Activated CD8-positive, alpha-beta memory T cell treated with anti-CD3 and anti-CD28 coated beads, Interleukin-2, amount 50 U/mL, for 4 hours (primary cell): ENCODE measurements at regions not wholly inside any gene's neighbourhood (a gene's known extent, or its start where the extent isn't known, plus 50 kb on each side); places are given as distances from the start of the nearest gene placed in this dataset.

Source experiments
- DNase-seq: peaks from one replicate; pipeline ENCODE4 v3.0.0-alpha.2; 2020

- DNase-seq = no peak
Observed at GRCh38 chr2:217070611-217071010, 210.7 kb upstream of the TNP1 start.

GRCh38 chr2:217070043-217070430 lies 210.2 kb upstream of the TNP1 start:
- no peak for DNase-seq

GRCh38 chr2:217069263-217070042 lies 209.6 kb upstream of the TNP1 start:
- DNase-seq = no peak

GRCh38 chr2:217068677-217069250 lies 208.9 kb upstream of the TNP1 start:
- DNase-seq = no peak

- no peak for DNase-seq
Observed at GRCh38 chr2:217067787-217068186, 207.9 kb upstream of the TNP1 start.

- DNase-seq = no peak
Observed at GRCh38 chr2:217066510-217067270, 206.8 kb upstream of the TNP1 start.

- DNase-seq = no peak
Observed at GRCh38 chr2:217065695-217066405, 206.0 kb upstream of the TNP1 start.

- no peak for DNase-seq
Observed at GRCh38 chr2:217065012-217065290, 205.1 kb upstream of the TNP1 start.

- DNase-seq = no peak
Observed at GRCh38 chr2:217064234-217065011, 204.6 kb upstream of the TNP1 start.

GRCh38 chr2:217063238-217063755 lies 203.4 kb upstream of the TNP1 start:
- no peak for DNase-seq

GRCh38 chr2:217062768-217063167 lies 202.9 kb upstream of the TNP1 start:
- DNase-seq = no peak

- DNase-seq = no peak
Observed at GRCh38 chr2:217061916-217062505, 202.1 kb upstream of the TNP1 start.

- no peak for DNase-seq
Observed at GRCh38 chr2:217060951-217061547, 201.2 kb upstream of the TNP1 start.

GRCh38 chr2:217060516-217060915 lies 200.7 kb upstream of the TNP1 start:
- no peak for DNase-seq

GRCh38 chr2:217058791-217059755 lies 199.2 kb upstream of the TNP1 start:
- DNase-seq = no peak

- no peak for DNase-seq
Observed at GRCh38 chr2:217057773-217058172, 197.9 kb upstream of the TNP1 start.

- no peak for DNase-seq
Observed at GRCh38 chr2:217055624-217056023, 195.8 kb upstream of the TNP1 start.

GRCh38 chr2:217054791-217055190 lies 194.9 kb upstream of the TNP1 start:
- DNase-seq = no peak

- no peak for DNase-seq
Observed at GRCh38 chr2:217052856-217053577, 193.2 kb upstream of the TNP1 start.

- no peak for DNase-seq
Observed at GRCh38 chr2:217051416-217051815, 191.6 kb upstream of the TNP1 start.
